ENCODE measurements at regions not wholly inside any gene's neighbourhood (a gene's known extent, or its start where the extent isn't known, plus 50 kb on each side); places are given as distances from the start of the nearest gene placed in this dataset.
"Not testable (repeated sequence)": the region's sequence is repeated elsewhere in the genome, so short reads cannot be mapped to it uniquely, and the experiment has no call there.

GRCh38 chr1:19024532-19024931, 68.1 kb upstream of the IFFO2 start:
- TF ChIP-seq CTCF (IDR thresholded peaks at IDR 0.05; ENCODE audit: low read depth, low read length) = no peak
- no peak for DNase-seq (ENCODE audit: extremely low read depth, low read depth)

- no peak for DNase-seq (ENCODE audit: extremely low read depth, low read depth)
- no peak for TF ChIP-seq CTCF (IDR thresholded peaks at IDR 0.05; ENCODE audit: low read depth, low read length)
Observed at GRCh38 chr1:19023787-19024186, 67.3 kb upstream of the IFFO2 start.

GRCh38 chr1:19021845-19022244, 65.4 kb upstream of the IFFO2 start:
- TF ChIP-seq CTCF (IDR thresholded peaks at IDR 0.05; ENCODE audit: low read depth, low read length) = no peak
- DNase-seq (ENCODE audit: extremely low read depth, low read depth) = no peak

- not testable (repeated sequence) for DNase-seq (ENCODE audit: extremely low read depth, low read depth)
Observed at GRCh38 chr1:19019288-19019687, 62.8 kb upstream of the IFFO2 start.

GRCh38 chr1:19015476-19015875, 59.0 kb upstream of the IFFO2 start:
- no peak for TF ChIP-seq CTCF (IDR thresholded peaks at IDR 0.05; ENCODE audit: low read depth, low read length)
- DNase-seq (ENCODE audit: extremely low read depth, low read depth) = no peak

- TF ChIP-seq CTCF (IDR thresholded peaks at IDR 0.05; ENCODE audit: low read depth, low read length) = no peak
- DNase-seq (ENCODE audit: extremely low read depth, low read depth) = no peak
Observed at GRCh38 chr1:19014765-19015164, 58.3 kb upstream of the IFFO2 start.

GRCh38 chr1:19013826-19014548, 57.5 kb upstream of the IFFO2 start:
- DNase-seq (ENCODE audit: extremely low read depth, low read depth) = no peak
- TF ChIP-seq CTCF (IDR thresholded peaks at IDR 0.05; ENCODE audit: low read depth, low read length) = no peak

- no peak for TF ChIP-seq CTCF (IDR thresholded peaks at IDR 0.05; ENCODE audit: low read depth, low read length)
Observed at GRCh38 chr1:19011845-19012231, 55.4 kb upstream of the IFFO2 start.

More at GRCh38 chr1:19011845-19012231, 55.4 kb upstream of the IFFO2 start:
- no peak for DNase-seq (ENCODE audit: extremely low read depth, low read depth)
